ENCODE measurements at regions not wholly inside any gene's neighbourhood (a gene's known extent, or its start where the extent isn't known, plus 50 kb on each side); places are given as distances from the start of the nearest gene placed in this dataset.

- CTCF ChIA-PET: no interaction called here
- Mint-ChIP-seq H3K27me3 (no peaks in the 10 kb centered on the region), H3K36me3 (ENCODE audit: low read depth) (no peaks in the 10 kb centered on the region), H3K4me3 (no peak overlapping the region), H3K4me1 (no peaks in the 10 kb centered on the region), H3K9me3 (peaks cover 6% of the 10 kb centered on the region), H3K27ac (no peak overlapping the region)
- intact Hi-C loops (cut with micrococcal nuclease): no loop called here
- ATAC-seq (ENCODE audit: low read depth) (no peak), DNase-seq (no peak)
- POLR2A ChIA-PET: no interaction called here
- TF ChIP-seq CTCF (IDR thresholded peaks at IDR 0.05): no peak
Measured at GRCh38 chr5:4208537-4208936, 612.9 kb downstream of the IRX1 start.

- Mint-ChIP-seq H3K9me3 (peaks cover 6% of the 10 kb centered on the region), H3K27ac (no peak overlapping the region), H3K36me3 (ENCODE audit: low read depth) (no peaks in the 10 kb centered on the region), H3K4me1 (no peaks in the 10 kb centered on the region), H3K4me3 (no peak overlapping the region), H3K27me3 (no peaks in the 10 kb centered on the region)
- ATAC-seq (ENCODE audit: low read depth) (no peak), DNase-seq (no peak)
- CTCF ChIA-PET: no interaction called here
- POLR2A ChIA-PET: no interaction called here
- intact Hi-C loops (cut with micrococcal nuclease): no loop called here
- no peak for TF ChIP-seq CTCF (IDR thresholded peaks at IDR 0.05)
Measured at GRCh38 chr5:4208996-4209395, 613.4 kb downstream of the IRX1 start.

- no peak for ATAC-seq (ENCODE audit: low read depth)
- no peak overlapping the region for H3K27ac Mint-ChIP-seq
- H3K4me1 Mint-ChIP-seq: no peaks in the 10 kb centered on the region
- intact Hi-C loops (cut with micrococcal nuclease): no loop called here
- H3K4me3 Mint-ChIP-seq: no peak overlapping the region
- no peaks in the 10 kb centered on the region for H3K36me3 Mint-ChIP-seq (ENCODE audit: low read depth)
- ChIA-PET POLR2A (no interaction called here), CTCF (no interaction called here)
- H3K9me3 Mint-ChIP-seq: peaks cover 6% of the 10 kb centered on the region
- no peak for DNase-seq
- TF ChIP-seq CTCF (IDR thresholded peaks at IDR 0.05): no peak
- H3K27me3 Mint-ChIP-seq: no peaks in the 10 kb centered on the region
Measured at GRCh38 chr5:4212071-4212739, 616.6 kb downstream of the IRX1 start.

GRCh38 chr5:4212981-4213819 lies 617.6 kb downstream of the IRX1 start:
- H3K27ac Mint-ChIP-seq: no peak overlapping the region
- POLR2A ChIA-PET: no interaction called here
- intact Hi-C loops (cut with micrococcal nuclease): no loop called here

More at GRCh38 chr5:4212981-4213819, 617.6 kb downstream of the IRX1 start:
- CTCF ChIA-PET: interaction anchor here (0.6 kb wide), 1 partner anchor 263 kb away, joined by 3 read pairs; no protein-coding TSS in a partner anchor
- H3K4me1 Mint-ChIP-seq: no peaks in the 10 kb centered on the region
- H3K36me3 Mint-ChIP-seq (ENCODE audit: low read depth): no peaks in the 10 kb centered on the region
- no peak overlapping the region for H3K4me3 Mint-ChIP-seq
- H3K27me3 Mint-ChIP-seq: no peaks in the 10 kb centered on the region
- no peak for TF ChIP-seq CTCF (IDR thresholded peaks at IDR 0.05)
- DNase-seq (no peak), ATAC-seq (ENCODE audit: low read depth) (no peak)
- H3K9me3 Mint-ChIP-seq: peaks cover 4% of the 10 kb centered on the region

Measured in activated B cell treated with CpG ODN at 0.5 μM for 24 hours (primary cell).